T-cell (primary cell): ENCODE measurements at regions not wholly inside any gene's neighbourhood (a gene's known extent, or its start where the extent isn't known, plus 50 kb on each side); places are given as distances from the start of the nearest gene placed in this dataset.

ENCODE experiments used
- ATAC-seq, 4 experiments: fragments of 200-7000 bp in 3 of 4; fragments of 150-1000 bp in 1 of 4; cut with Tn5 transposase; replicated peaks in 1 of 4; 1 replicate in 3 of 4; 2 replicates in 1 of 4; pipeline ENCODE4 v1.10.0; 2021; ENCODE audit warnings: moderate library complexity in 3 of 4, mild to moderate bottlenecking in 2 of 4, moderate number of reproducible peaks in 1 of 4
- CTCF ChIA-PET, 2 donors: fragments of 300-600 bp; sonication (Branson Sonifier 250); formaldehyde crosslinking; loops; one replicate each; lab custom pipeline; 2022; ENCODE audit warnings: antibody characterized with exemption in 2 of 2; lab: Charles Lee
- POLR2A ChIA-PET, 2 donors: fragments of 300-600 bp; sonication (Branson Sonifier 250); formaldehyde crosslinking; loops; one replicate each; lab custom pipeline; 2022; ENCODE audit warnings: antibody characterized with exemption in 2 of 2; lab: Charles Lee
- DNase-seq, 35 experiments: peaks; one replicate each; pipeline versions ENCODE4 v3.0.0 to v3.0.0-alpha.2; 2013 to 2023
- H3K27ac ChIP-seq: one replicate; pipeline ENCODE4 v1.5.1; 2013; ENCODE audit warnings: low read length
- H3K27me3 ChIP-seq, 2 experiments: replicated peaks in 1 of 2; 1 replicate in 1 of 2; 2 replicates in 1 of 2; pipeline versions ENCODE4 v1.6.1 to v1.7.0; 2013; ENCODE audit warnings: low read length in 1 of 2, mixed read lengths in 1 of 2; ENCODE audit not compliant: control insufficient read depth in 2 of 2, insufficient read depth in 2 of 2; ENCODE audit errors: extremely low read depth in 1 of 2
- H3K36me3 ChIP-seq, 2 donors: 1 replicate in 1 of 2; 2 replicates in 1 of 2; pipeline versions ENCODE4 v1.6.1 to v1.7.0; 2013; ENCODE audit warnings: low read length in 1 of 2; ENCODE audit not compliant: control insufficient read depth in 2 of 2, insufficient read depth in 1 of 2; ENCODE audit errors: extremely low read depth in 1 of 2
- H3K4me1 ChIP-seq, 2 experiments: 1 replicate in 1 of 2; 2 replicates in 1 of 2; pipeline versions ENCODE4 v1.6.1 to v1.7.0; 2013; ENCODE audit warnings: low read length in 2 of 2, mixed read lengths in 1 of 2; ENCODE audit not compliant: insufficient read depth in 2 of 2, control insufficient read depth in 1 of 2; ENCODE audit errors: extremely low read depth in 1 of 2
- H3K4me3 ChIP-seq, 2 donors: 1 replicate in 1 of 2; 2 replicates in 1 of 2; pipeline versions ENCODE4 v1.5.1 to v1.7.0; 2013; ENCODE audit warnings: mild to moderate bottlenecking in 2 of 2, low read length in 1 of 2, moderate library complexity in 1 of 2; ENCODE audit not compliant: control insufficient read depth in 1 of 2; ENCODE audit errors: extremely low read depth in 1 of 2
- H3K9me3 ChIP-seq: 2 replicates; pipeline ENCODE4 v1.7.0; 2013
- H3K27ac Mint-ChIP-seq, 2 donors: one replicate each; pipeline ENCODE4 v1.8.0; 2020 to 2021; ENCODE audit warnings: mild to moderate bottlenecking in 2 of 2, mixed read lengths in 2 of 2
- H3K27me3 Mint-ChIP-seq, 2 donors: one replicate each; pipeline ENCODE4 v1.8.0; 2021 to 2022; ENCODE audit warnings: mixed read lengths in 2 of 2
- H3K36me3 Mint-ChIP-seq: one replicate; pipeline ENCODE4 v1.8.0; 2021; ENCODE audit warnings: mixed read lengths
- H3K4me1 Mint-ChIP-seq, 3 donors: one replicate each; pipeline ENCODE4 v1.8.0; 2020 to 2022; ENCODE audit warnings: mixed read lengths in 3 of 3, mild to moderate bottlenecking in 1 of 3
- H3K4me3 Mint-ChIP-seq, 3 donors: one replicate each; pipeline ENCODE4 v1.8.0; 2020 to 2022; ENCODE audit warnings: mild to moderate bottlenecking in 3 of 3, mixed read lengths in 3 of 3, moderate library complexity in 3 of 3
- H3K9me3 Mint-ChIP-seq, 3 donors: one replicate each; pipeline ENCODE4 v1.8.0; 2020 to 2022; ENCODE audit warnings: mixed read lengths in 3 of 3
- WGBS: methylation state at CpG from one replicate; pipeline ENCODE4 v1.1.5; 2013; ENCODE audit warnings: missing lambda C conversion rate; ENCODE audit not compliant: insufficient coverage; 5-methylcytosine and 5-hydroxymethylcytosine counted together

DNA sequence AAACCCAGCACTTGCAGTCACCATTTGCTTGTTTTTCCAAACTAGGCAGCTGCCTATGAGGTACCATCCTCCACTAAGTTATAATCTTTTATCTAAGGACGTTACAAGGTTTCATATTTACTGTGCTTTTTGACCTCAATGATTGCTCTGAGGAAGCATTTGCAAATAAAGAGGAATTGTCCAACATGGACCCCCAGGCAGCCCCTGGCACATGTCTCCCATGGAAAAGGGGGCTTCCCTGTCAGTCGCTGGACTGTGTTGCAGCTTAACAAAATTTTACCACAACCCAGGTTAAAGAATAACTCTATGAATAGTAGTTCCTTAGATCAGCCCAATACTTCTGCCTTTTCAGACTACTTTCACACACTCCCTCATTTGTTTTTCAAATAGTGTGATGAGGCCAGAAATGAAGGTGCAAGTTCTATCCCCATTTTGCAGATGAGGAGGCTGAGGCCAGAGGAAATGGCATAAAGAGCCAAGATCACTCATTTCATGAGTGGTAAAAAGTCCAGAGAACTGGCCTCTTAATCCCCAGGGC is 52.8 kb upstream of the ZPBP start:
- H3K27me3 ChIP-seq, result no peaks in the 10 kb centered on the region
- no peaks in the 10 kb centered on the region for H3K27me3 Mint-ChIP-seq
- no peak overlapping the region for H3K4me3 ChIP-seq
- CTCF ChIA-PET, result interaction anchor here in 1 of 2 donors (0.8 kb wide), 1 partner anchor 10 kb away, joined by 3 read pairs; no protein-coding TSS in a partner anchor
- H3K4me1 ChIP-seq, result peaks cover 15 to 42% of the 10 kb centered on the region in 2 experiments
- H3K4me3 Mint-ChIP-seq, result no peak overlapping the region
- no peaks in the 10 kb centered on the region for H3K36me3 ChIP-seq
- POLR2A ChIA-PET, result interaction anchor here in 1 of 2 donors (0.7 kb wide), 1 partner anchor 42 kb away, joined by 3 read pairs; no protein-coding TSS in a partner anchor
- peaks cover 52 to 65% (median 53%) of the 10 kb centered on the region in 3 donors for H3K4me1 Mint-ChIP-seq
- peak overlapping the region; percentile 33 to 34 for H3K27ac Mint-ChIP-seq
- H3K27ac ChIP-seq, result no peak overlapping the region
- no CpG with 5 or more reads among the region's 2 CpGs for WGBS
- ATAC-seq, result no peak
- no peaks in the 10 kb centered on the region for H3K36me3 Mint-ChIP-seq
- no peaks in the 10 kb centered on the region for H3K9me3 Mint-ChIP-seq
- no peak for DNase-seq
- no peaks in the 10 kb centered on the region for H3K9me3 ChIP-seq

DNA sequence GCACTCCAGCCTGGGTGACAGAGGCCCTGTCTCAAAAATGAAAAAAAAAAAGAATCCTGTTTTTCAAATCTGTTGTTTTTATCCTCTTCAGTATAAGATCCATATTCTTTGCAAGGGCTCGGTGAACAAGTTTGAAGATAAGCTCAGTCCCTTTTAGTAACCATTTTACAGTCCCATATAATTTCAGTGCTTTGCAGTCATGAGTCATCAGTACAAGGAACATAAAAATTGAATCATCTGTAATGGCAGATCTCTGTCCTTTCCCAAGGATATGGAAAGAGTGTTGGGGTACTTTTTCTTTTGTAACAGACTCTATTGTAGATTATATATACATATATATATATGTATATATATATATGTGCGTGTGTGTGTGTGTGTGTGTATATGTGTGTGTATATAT is 52.2 kb upstream of the ZPBP start:
- no CpG with 5 or more reads among the region's 2 CpGs for WGBS
- peaks cover 15 to 42% of the 10 kb centered on the region in 2 experiments for H3K4me1 ChIP-seq
- no peaks in the 10 kb centered on the region for H3K27me3 Mint-ChIP-seq
- H3K9me3 Mint-ChIP-seq, result no peaks in the 10 kb centered on the region
- no peaks in the 10 kb centered on the region for H3K36me3 Mint-ChIP-seq
- H3K4me3 Mint-ChIP-seq, result no peak overlapping the region
- POLR2A ChIA-PET, result interaction anchor here in 1 of 2 donors (0.7 kb wide), 1 partner anchor 42 kb away, joined by 3 read pairs; no protein-coding TSS in a partner anchor
- DNase-seq, result no peak
- H3K27ac ChIP-seq, result no peak overlapping the region
- ATAC-seq, result no peak
- no peaks in the 10 kb centered on the region for H3K36me3 ChIP-seq
- H3K27ac Mint-ChIP-seq, result no peak overlapping the region
- peaks cover 48 to 59% (median 52%) of the 10 kb centered on the region in 3 donors for H3K4me1 Mint-ChIP-seq
- H3K4me3 ChIP-seq, result no peak overlapping the region
- H3K9me3 ChIP-seq, result no peaks in the 10 kb centered on the region
- CTCF ChIA-PET, result interaction anchor here in 1 of 2 donors (3.0 to 3.1 kb wide), 2 partner anchors 60 to 223 kb away, joined by 17 to 18 read pairs; no protein-coding TSS in a partner anchor
- H3K27me3 ChIP-seq, result no peaks in the 10 kb centered on the region
